BE2C (cell line): ENCODE measurements at regions not wholly inside any gene's neighbourhood (a gene's known extent, or its start where the extent isn't known, plus 50 kb on each side); places are given as distances from the start of the nearest gene placed in this dataset.

Experiments
- DNase-seq: peaks from one replicate; pipeline ENCODE4 v3.0.0-alpha.2; 2020
- H3K27me3 ChIP-seq: fragments of 250-450 bp; sonication (Bioruptor Pico); 2 replicates; pipeline ENCODE4 v1.5.1; 2020; ENCODE audit warnings: mild to moderate bottlenecking
- H3K36me3 ChIP-seq: fragments of 250-450 bp; sonication (Bioruptor Pico); 2 replicates; pipeline ENCODE4 v1.5.1; 2020; ENCODE audit warnings: mild to moderate bottlenecking
- H3K4me1 ChIP-seq: fragments of 250-450 bp; sonication (Bioruptor Pico); 2 replicates; pipeline ENCODE4 v1.5.1; 2020
- H3K4me3 ChIP-seq: 2 replicates; pipeline ENCODE4 v1.5.1; 2011; ENCODE audit warnings: low read depth, low read length
- H3K9me3 ChIP-seq: fragments of 250-450 bp; sonication (Bioruptor Pico); 2 replicates; pipeline ENCODE4 v1.5.1; 2020
- TF ChIP-seq, protein P1 (sequence below): IDR thresholded peaks from 2 replicates; pipeline ENCODE4 v1.5.1; 2012; ENCODE audit warnings: mild to moderate bottlenecking, low read depth, low read length

DNA sequence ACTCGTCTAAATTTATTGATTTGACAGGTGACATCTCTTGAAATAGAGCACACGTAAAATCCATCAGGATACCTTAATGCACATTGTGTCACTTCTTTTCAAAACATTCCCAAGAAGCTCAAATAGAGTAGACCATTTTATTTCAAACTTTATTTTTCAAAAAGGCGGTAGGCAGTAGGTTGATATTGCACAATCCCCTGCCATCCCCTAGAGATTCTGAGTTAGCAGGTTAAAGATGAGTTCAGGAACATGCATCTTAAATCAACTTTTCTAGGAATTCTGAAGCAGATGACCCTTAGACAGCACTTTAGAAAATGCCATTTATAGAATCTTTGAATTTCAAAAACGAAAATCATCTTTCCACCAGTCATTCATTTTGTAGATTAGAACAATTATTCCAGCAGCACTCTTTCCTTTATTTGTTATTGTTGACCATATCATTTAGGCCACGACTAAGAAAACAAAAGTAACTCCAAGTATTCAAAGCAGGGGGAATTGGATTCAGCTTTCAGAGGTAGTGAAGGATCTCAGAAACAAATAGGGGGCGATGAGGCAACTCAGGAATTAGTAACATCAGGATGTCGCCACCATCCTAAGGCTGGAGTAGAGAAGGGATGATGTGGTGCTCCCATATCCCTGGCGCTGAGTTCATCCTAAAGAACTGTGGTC is 198.2 kb upstream of the MCTP2 start:
- Histone ChIP-seq H3K27me3 (no peaks in the 10 kb centered on the region), H3K4me1 (0 out of 2 replicates have a peak, but pooled peaks cover 3% of the 10 kb centered on the region), H3K9me3 (no peaks in the 10 kb centered on the region; the same call in 1 of the 2 replicates), H3K4me3 (no peak overlapping the region), H3K36me3 (no peaks in the 10 kb centered on the region)
- no peak for DNase-seq
- TF ChIP-seq, protein P1, sequence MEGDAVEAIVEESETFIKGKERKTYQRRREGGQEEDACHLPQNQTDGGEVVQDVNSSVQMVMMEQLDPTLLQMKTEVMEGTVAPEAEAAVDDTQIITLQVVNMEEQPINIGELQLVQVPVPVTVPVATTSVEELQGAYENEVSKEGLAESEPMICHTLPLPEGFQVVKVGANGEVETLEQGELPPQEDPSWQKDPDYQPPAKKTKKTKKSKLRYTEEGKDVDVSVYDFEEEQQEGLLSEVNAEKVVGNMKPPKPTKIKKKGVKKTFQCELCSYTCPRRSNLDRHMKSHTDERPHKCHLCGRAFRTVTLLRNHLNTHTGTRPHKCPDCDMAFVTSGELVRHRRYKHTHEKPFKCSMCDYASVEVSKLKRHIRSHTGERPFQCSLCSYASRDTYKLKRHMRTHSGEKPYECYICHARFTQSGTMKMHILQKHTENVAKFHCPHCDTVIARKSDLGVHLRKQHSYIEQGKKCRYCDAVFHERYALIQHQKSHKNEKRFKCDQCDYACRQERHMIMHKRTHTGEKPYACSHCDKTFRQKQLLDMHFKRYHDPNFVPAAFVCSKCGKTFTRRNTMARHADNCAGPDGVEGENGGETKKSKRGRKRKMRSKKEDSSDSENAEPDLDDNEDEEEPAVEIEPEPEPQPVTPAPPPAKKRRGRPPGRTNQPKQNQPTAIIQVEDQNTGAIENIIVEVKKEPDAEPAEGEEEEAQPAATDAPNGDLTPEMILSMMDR = no peak

DNA sequence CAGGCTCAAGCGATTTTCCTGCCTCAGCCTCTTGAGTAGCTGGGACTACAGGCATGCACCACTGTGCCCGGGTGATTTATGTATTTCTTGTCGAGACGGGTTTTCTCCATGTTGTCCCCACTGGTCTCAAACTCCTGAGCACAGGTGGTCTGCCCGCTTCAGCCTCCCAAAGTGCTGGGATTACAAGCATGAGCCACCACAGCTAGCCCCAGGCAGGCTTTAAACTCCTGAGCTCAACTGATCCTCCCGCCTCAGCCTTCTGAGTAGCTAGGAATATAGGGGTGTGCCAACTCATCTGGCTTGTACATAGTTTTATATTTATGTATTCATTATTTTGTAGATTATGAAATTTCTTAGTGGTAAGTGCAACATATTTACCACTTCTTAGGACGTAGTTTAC is 198.8 kb upstream of the MCTP2 start:
- H3K36me3 ChIP-seq = no peaks in the 10 kb centered on the region
- no peaks in the 10 kb centered on the region for H3K4me1 ChIP-seq
- no peaks in the 10 kb centered on the region for H3K9me3 ChIP-seq
- TF ChIP-seq, protein P1 = no peak
- no peak overlapping the region for H3K4me3 ChIP-seq
- DNase-seq = no peak
- no peaks in the 10 kb centered on the region for H3K27me3 ChIP-seq

DNA sequence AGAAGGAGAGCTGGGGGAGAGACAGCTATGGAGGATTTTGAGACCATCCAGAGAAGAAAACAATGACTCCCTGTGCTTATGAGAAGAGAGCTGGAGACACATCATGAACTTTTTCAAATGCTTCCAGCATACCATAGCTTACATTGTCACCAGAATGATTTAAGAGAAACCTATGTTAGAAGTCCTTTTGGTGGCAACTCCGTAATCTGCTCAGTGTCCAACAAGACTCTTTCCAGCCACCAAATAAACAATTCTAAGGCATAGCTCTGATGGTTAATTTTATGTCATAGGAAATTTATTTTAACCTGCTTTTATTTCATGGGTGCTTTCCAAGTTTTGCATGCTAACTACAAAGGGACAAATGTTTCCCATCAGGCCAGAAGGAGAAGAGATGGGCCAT is 200.3 kb upstream of the MCTP2 start:
- no peaks in the 10 kb centered on the region for H3K9me3 ChIP-seq
- H3K4me3 ChIP-seq = no peak overlapping the region
- H3K4me1 ChIP-seq = no peaks in the 10 kb centered on the region
- TF ChIP-seq, protein P1 = no peak
- H3K36me3 ChIP-seq = no peaks in the 10 kb centered on the region
- no peaks in the 10 kb centered on the region for H3K27me3 ChIP-seq
- DNase-seq = no peak

DNA sequence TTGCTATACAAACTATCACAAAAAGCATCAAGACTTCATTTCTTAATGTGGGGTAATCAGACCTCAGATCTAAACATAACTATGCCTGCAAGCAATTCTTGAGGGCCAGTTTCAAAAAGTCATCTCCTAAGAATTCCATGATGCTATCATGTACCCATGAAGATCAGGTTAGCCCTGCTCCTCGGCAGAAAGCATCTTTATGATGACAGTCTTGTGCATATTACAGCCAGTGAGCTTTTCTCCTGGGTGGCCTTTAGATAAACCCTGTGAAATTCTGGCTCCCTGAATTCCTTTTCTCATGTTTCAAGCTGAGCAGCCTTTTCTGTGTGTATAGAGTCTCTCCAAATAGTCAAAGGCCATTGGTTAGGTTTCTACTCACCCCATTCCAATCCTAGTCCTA is 201.9 kb upstream of the MCTP2 start:
- H3K9me3 ChIP-seq = no peaks in the 10 kb centered on the region
- H3K4me1 ChIP-seq = no peaks in the 10 kb centered on the region
- no peaks in the 10 kb centered on the region for H3K27me3 ChIP-seq
- no peaks in the 10 kb centered on the region for H3K36me3 ChIP-seq
- H3K4me3 ChIP-seq = no peak overlapping the region
- DNase-seq = no peak
- TF ChIP-seq, protein P1 = no peak

DNA sequence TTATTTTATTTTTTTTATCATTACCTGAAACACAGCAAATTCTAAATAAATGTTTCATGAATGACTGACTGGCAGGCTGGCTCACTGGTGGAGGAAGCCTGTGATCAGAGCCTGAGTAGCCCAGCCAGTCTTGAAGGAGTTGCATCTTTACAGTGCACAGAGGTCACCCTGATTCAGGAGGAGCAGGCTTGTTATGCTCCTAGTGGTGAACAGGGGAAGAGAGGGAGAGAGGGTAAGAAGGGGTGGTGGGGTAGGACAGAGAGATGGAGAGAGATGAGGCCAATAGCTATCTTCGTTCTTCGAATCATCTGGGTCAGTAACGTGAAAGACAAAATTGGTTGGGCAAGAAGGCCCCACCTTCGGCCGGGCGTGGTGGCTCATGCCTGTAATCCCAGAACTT is 202.6 kb upstream of the MCTP2 start:
- TF ChIP-seq, protein P1 = no peak
- no peak overlapping the region for H3K4me3 ChIP-seq
- H3K36me3 ChIP-seq = no peaks in the 10 kb centered on the region
- no peak for DNase-seq
- H3K9me3 ChIP-seq = no peaks in the 10 kb centered on the region
- no peaks in the 10 kb centered on the region for H3K27me3 ChIP-seq
- H3K4me1 ChIP-seq = no peaks in the 10 kb centered on the region

DNA sequence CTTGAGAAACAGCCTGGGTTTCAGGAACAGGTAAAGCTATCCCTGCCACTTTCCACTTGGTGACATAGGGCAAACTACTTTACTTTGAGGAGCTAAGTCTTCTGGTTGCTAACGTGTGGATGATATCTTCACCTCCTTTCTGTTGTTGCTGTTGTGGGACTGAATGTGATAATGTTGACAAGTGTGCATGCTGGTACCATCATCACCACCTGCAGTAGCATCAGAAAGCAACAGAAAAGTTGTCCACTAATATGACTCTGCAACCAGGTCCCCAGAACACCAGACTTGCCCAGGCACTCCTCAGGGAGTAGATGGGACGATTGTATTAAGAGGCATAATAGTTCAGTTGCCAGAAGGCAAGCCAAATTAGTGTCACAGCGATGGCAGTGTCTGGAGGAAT is 203.2 kb upstream of the MCTP2 start:
- Histone ChIP-seq H3K4me3 (no peak overlapping the region), H3K4me1 (no peaks in the 10 kb centered on the region), H3K9me3 (no peaks in the 10 kb centered on the region), H3K36me3 (no peaks in the 10 kb centered on the region), H3K27me3 (no peaks in the 10 kb centered on the region)
- DNase-seq = no peak
- TF ChIP-seq, protein P1 = no peak
